ENCODE measurements at regions not wholly inside any gene's neighbourhood (a gene's known extent, or its start where the extent isn't known, plus 50 kb on each side); places are given as distances from the start of the nearest gene placed in this dataset.

DNA sequence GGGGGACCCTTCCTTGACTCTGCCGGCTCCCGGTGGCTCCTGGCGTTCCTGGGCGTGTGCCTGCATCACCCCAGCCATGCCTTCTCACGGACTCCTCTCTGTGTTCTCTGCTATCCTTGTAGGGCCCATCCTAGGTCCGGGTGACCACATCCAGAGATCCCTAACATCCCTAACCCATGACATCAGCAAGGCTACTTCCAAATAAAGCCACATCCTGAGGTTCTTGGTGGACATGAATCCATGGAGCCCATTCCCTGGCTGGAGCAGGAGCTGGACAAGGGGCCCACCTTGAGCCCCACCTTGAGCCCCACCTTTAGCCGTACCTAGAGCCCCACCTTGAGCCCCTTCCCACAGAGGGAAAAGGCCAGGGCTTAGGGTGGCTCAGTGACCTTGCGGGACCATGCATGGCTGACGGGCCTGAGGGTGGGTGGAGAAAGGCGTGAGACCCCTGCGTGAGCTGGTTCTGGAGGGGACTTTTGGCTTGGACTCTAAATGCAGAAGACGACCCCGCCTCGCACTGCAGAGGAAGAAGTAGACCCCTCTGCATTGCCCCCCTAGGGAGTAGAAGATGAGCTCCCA is 58.5 kb upstream of the INPP5A start:
- no peak overlapping the region for H3K4me3 ChIP-seq (ENCODE audit: low read depth, low read length)
- TF ChIP-seq, protein P1, sequence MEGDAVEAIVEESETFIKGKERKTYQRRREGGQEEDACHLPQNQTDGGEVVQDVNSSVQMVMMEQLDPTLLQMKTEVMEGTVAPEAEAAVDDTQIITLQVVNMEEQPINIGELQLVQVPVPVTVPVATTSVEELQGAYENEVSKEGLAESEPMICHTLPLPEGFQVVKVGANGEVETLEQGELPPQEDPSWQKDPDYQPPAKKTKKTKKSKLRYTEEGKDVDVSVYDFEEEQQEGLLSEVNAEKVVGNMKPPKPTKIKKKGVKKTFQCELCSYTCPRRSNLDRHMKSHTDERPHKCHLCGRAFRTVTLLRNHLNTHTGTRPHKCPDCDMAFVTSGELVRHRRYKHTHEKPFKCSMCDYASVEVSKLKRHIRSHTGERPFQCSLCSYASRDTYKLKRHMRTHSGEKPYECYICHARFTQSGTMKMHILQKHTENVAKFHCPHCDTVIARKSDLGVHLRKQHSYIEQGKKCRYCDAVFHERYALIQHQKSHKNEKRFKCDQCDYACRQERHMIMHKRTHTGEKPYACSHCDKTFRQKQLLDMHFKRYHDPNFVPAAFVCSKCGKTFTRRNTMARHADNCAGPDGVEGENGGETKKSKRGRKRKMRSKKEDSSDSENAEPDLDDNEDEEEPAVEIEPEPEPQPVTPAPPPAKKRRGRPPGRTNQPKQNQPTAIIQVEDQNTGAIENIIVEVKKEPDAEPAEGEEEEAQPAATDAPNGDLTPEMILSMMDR (conservative IDR thresholded peaks at IDR 0.05; ENCODE audit: low read depth, low read length) = no peak
- no peak for DNase-seq (ENCODE audit: low read depth)

DNA sequence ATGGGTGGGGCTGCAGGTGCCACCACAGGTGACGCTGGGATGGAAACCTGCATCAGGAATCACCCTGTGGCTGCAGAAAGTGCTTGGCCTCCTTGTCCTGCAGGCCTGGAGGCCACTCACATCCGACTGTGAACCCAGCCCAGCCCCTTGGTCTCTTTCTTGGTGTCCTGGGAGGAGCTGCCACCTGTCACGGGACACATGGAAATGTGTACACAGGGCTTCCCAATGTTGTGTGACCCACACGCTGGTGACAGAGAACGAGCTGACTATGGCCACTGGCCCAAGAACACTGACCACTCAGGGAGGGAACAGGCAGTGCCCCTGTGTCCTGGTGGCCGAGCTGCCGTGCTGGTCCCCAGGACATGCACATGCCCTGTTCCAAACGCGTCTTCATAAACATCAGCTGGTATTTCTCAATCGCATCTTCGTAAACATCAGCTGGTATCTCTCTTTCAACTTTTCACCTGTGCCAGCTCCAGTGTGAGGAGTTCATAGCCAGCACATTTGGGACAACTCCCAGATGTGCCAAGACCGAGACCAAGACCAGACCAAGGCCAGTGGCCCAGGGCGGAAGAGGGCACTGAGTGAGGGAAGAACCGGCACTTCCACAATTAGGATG is 57.9 kb upstream of the INPP5A start:
- no peak for DNase-seq (ENCODE audit: low read depth)
- no peak overlapping the region for H3K4me3 ChIP-seq (ENCODE audit: low read depth, low read length)
- TF ChIP-seq, protein P1 (conservative IDR thresholded peaks at IDR 0.05; ENCODE audit: low read depth, low read length) = no peak

DNA sequence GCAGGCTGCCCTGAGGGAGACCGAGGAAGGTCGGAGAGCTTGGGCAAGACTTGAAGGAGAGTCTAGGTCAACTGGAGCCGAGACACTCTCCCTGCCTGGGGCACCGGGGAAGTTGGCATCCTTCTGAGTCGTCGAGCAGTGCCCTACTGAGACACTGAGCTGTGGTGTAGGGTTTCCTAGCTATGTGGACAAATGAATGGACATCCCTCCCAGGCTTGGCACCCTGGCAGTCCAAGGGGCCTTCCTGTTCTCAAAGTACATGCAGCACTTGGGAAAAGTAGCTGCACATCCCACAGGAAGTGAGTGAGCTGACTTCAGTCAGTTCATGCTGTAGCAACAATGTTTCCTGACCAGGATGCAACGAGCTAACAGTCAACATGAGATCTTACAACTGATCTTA is 57.2 kb upstream of the INPP5A start:
- TF ChIP-seq, protein P1 (conservative IDR thresholded peaks at IDR 0.05; ENCODE audit: low read depth, low read length) = no peak
- H3K4me3 ChIP-seq (ENCODE audit: low read depth, low read length) = no peak overlapping the region
- DNase-seq (ENCODE audit: low read depth) = no peak

DNA sequence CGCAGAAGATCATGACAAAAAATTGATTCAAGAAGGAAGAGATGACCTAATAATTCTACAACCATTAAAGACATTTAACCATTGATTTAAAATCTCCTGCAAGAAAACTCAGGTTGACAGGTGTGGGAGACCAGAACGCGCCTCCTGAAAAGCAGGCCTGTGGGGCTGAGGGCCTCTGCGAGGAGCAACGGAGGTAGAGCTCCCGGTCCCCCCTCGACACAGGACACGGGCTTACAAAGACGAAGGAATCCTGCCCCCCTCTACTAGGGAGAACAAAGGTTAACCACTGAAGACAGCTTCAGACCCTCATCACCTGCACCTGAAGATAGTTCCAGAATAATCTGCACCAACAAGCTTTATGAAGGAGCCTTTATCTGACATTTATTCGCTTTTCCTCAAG is 55.9 kb upstream of the INPP5A start:
- no peak for DNase-seq (ENCODE audit: low read depth)
- TF ChIP-seq, protein P1 (conservative IDR thresholded peaks at IDR 0.05; ENCODE audit: low read depth, low read length) = no peak
- H3K4me3 ChIP-seq (ENCODE audit: low read depth, low read length) = no peak overlapping the region

DNA sequence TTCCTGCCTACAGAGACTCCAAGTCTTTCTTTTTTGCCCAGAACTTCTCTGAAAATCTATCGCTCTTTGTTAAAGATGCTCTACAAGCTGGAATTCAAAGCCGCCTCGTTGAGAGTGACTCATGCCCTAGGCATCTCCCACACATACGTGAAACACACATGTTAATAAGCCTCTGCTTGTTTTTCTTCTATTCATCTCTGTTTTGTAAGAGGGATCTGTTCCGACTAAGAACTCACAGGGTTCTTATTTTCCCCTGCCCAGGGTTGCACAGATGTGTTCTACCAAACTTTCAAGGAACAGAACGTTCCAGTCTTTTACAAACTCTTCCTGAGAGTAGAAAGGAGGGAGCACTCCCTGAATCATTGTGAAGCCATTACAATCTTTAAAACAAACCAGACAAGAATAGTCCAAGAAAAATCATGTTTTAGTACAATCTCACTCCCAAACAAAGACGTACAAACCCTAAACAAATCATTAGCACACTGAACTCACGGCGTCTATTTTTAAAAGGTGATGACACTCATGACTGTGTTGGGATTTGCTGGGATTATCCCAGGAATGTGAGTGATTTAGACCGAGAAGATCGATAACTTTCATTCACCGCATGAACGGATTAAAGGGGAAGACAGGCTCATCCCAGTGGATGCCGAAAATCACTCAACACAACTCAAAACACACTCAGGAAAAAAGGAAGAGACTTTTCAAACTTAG is 55.3 kb upstream of the INPP5A start:
- no peak overlapping the region for H3K4me3 ChIP-seq (ENCODE audit: low read depth, low read length)
- TF ChIP-seq, protein P1 (conservative IDR thresholded peaks at IDR 0.05; ENCODE audit: low read depth, low read length) = no peak
- DNase-seq (ENCODE audit: low read depth) = peak; percentile 84

DNA sequence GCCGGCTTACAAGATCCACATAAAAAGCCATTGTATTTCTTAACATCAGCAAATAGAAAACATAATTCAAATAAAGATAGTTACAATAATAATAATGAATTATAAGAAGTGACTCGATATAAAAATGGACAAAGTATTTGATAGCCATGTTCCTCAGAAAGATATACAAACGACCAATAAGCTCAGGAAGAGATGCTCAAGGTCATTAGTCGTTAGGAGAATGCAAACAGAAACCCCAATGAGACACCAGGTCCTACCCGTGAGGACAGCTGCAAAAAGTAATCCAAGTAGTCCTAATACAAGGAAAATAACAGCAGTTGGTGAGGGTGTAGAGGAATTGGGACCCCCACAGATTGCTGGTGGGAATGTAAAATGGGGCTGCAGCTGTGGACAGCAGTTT is 54.2 kb upstream of the INPP5A start:
- no peak overlapping the region for H3K4me3 ChIP-seq (ENCODE audit: low read depth, low read length)
- TF ChIP-seq, protein P1 (conservative IDR thresholded peaks at IDR 0.05; ENCODE audit: low read depth, low read length) = no peak

More for the DNA sequence above, 54.2 kb upstream of the INPP5A start:
- no peak for DNase-seq (ENCODE audit: low read depth)
